ENCODE measurements at regions not wholly inside any gene's neighbourhood (a gene's known extent, or its start where the extent isn't known, plus 50 kb on each side); places are given as distances from the start of the nearest gene placed in this dataset.

DNA sequence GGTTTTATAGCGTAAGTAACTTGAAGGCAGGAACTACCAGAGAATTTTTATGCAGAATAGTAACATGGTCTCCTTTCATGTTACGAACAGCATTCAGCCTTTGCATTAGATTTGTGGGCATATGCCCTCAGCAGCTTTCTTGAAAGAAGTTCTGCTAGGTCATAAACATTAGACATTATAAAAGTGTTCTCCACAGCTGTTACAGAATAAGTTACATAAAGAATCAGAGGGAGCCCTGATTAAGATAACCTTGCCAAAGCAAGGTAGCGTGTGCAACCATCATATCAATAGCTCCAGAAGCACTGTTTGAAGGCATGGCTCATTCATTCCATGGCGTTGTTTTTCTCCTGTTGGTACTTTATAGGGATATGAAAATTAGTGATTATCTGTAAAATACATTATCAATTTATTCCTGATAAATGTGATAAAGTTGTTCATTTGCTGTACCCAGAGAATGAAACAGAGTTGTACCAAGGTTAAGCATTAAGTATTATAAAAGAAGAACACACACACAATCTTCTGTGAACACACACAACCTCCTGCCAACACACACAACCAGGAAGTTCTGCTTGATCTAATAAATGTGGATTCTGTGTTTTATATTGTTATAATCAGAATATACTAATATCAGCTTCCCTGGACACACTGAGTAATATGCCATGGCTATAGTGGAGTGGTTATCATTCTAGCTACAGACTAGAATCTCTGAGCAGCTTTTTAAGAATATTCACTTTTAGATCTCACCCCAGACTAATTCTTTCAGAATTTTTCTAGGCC, 286.7 kb upstream of the SLC39A10 start:
- Histone ChIP-seq H3K4me1 (ENCODE audit: insufficient read depth, low read length, poor library complexity, severe bottlenecking) (no peaks in the 10 kb centered on the region), H3K9me3 (ENCODE audit: low read depth, low read length, poor library complexity, severe bottlenecking) (no peaks in the 10 kb centered on the region), H3K36me3 (ENCODE audit: insufficient read depth, low read length, poor library complexity, severe bottlenecking) (no peaks in the 10 kb centered on the region), H3K27me3 (replicated peaks; ENCODE audit: insufficient read depth, low read depth, low read length, poor library complexity) (no peaks in the 10 kb centered on the region), H3K27ac (ENCODE audit: low read depth, low read length, poor library complexity, severe bottlenecking) (no peak overlapping the region), H3K4me3 (ENCODE audit: low read depth, low read length, poor library complexity, severe bottlenecking) (no peak overlapping the region)
- TF ChIP-seq, protein P1, sequence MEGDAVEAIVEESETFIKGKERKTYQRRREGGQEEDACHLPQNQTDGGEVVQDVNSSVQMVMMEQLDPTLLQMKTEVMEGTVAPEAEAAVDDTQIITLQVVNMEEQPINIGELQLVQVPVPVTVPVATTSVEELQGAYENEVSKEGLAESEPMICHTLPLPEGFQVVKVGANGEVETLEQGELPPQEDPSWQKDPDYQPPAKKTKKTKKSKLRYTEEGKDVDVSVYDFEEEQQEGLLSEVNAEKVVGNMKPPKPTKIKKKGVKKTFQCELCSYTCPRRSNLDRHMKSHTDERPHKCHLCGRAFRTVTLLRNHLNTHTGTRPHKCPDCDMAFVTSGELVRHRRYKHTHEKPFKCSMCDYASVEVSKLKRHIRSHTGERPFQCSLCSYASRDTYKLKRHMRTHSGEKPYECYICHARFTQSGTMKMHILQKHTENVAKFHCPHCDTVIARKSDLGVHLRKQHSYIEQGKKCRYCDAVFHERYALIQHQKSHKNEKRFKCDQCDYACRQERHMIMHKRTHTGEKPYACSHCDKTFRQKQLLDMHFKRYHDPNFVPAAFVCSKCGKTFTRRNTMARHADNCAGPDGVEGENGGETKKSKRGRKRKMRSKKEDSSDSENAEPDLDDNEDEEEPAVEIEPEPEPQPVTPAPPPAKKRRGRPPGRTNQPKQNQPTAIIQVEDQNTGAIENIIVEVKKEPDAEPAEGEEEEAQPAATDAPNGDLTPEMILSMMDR (conservative IDR thresholded peaks at IDR 0.05; ENCODE audit: low read depth, low read length), result no peak
- TF ChIP-seq EZH2 (IDR thresholded peaks at IDR 0.05; ENCODE audit: borderline replicate concordance, low read depth, low read length, poor library complexity, severe bottlenecking), result no peak
- intact Hi-C loops (cut with micrococcal nuclease; ENCODE audit: unreplicated experiment), result no loop called here
- BruUV-seq (replicated peaks), result no TSS peak
- DNase-seq (ENCODE audit: low spot score), result no peak
- ChIA-PET POLR2A (ENCODE audit: low non-redundant PET) (no interaction called here), CTCF (no interaction called here)

DNA sequence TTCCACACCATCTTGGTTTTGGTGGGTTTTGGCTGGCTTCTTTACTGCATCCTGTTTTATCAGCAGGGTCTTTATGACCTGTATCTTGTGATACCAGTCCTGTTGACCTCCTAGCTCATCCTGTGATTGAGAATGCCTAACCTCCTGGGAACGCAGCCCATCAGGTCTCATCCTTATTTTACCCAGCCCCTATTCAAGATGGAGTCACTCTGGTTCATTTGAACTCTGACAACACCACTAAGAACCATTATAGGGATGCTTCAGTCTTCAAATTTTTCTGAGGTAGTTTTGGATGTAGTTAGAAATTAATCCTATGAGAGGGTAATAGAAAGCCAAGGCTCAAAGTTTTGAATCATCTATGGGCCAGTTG, 287.8 kb upstream of the SLC39A10 start:
- TF ChIP-seq, protein P1 (conservative IDR thresholded peaks at IDR 0.05; ENCODE audit: low read depth, low read length), result no peak
- TF ChIP-seq EZH2 (IDR thresholded peaks at IDR 0.05; ENCODE audit: borderline replicate concordance, low read depth, low read length, poor library complexity, severe bottlenecking), result no peak
- no peaks in the 10 kb centered on the region for H3K9me3 ChIP-seq (ENCODE audit: low read depth, low read length, poor library complexity, severe bottlenecking)
- no peaks in the 10 kb centered on the region for H3K27me3 ChIP-seq (replicated peaks; ENCODE audit: insufficient read depth, low read depth, low read length, poor library complexity)
- BruUV-seq (replicated peaks), result no TSS peak
- CTCF ChIA-PET, result no interaction called here
- no peaks in the 10 kb centered on the region for H3K36me3 ChIP-seq (ENCODE audit: insufficient read depth, low read length, poor library complexity, severe bottlenecking)
- no peak for DNase-seq (ENCODE audit: low spot score)
- no peak overlapping the region for H3K4me3 ChIP-seq (ENCODE audit: low read depth, low read length, poor library complexity, severe bottlenecking)
- H3K27ac ChIP-seq (ENCODE audit: low read depth, low read length, poor library complexity, severe bottlenecking), result no peak overlapping the region
- POLR2A ChIA-PET (ENCODE audit: low non-redundant PET), result no interaction called here
- no peaks in the 10 kb centered on the region for H3K4me1 ChIP-seq (ENCODE audit: insufficient read depth, low read length, poor library complexity, severe bottlenecking)
- intact Hi-C loops (cut with micrococcal nuclease; ENCODE audit: unreplicated experiment), result no loop called here

DNA sequence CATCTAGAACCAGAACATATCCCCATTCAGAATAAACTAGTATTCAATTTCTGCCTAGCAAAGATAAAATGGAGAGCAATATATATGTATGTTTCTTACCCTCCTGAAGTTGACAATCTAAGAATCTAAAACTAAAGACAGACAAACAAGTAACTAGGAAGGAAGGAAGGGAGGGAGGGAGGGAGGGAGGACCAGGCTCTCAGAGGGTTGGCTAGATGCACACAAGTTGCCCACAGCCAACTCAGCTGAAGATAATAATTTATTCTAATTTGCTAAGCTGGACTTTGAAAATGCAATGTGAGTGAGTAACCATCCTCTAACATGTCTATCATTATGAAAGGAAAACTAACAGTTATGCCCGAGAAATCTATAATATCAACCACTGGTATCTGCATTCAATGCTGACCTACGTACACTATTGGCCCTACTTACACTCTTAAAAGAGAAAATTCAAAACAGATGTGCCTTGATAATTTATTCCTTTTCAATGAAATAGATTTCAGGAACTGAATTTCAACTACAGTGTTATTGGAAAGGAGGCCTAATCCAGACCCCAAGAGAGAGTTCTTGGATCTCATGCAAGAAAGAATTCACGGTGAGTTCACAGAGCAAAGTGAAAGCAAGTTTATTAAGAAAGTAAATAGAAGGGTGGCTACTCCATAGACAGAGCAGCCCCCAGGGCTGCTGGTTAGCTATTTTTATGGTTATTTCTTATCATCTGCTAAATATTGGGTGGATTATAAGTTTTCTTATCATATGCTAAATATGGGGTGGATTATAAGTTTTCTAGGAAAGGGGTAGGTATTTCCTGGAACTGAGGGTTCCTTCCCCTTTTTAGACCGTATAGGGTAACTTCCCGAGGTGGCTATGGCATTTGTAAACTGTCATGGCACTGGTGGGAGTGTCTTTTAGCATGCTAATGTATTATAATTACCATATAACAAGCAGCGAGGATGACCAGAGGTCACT, 288.5 kb upstream of the SLC39A10 start:
- H3K27me3 ChIP-seq (replicated peaks; ENCODE audit: insufficient read depth, low read depth, low read length, poor library complexity), result no peaks in the 10 kb centered on the region
- H3K27ac ChIP-seq (ENCODE audit: low read depth, low read length, poor library complexity, severe bottlenecking), result no peak overlapping the region
- no peaks in the 10 kb centered on the region for H3K36me3 ChIP-seq (ENCODE audit: insufficient read depth, low read length, poor library complexity, severe bottlenecking)
- H3K9me3 ChIP-seq (ENCODE audit: low read depth, low read length, poor library complexity, severe bottlenecking), result no peaks in the 10 kb centered on the region
- intact Hi-C loops (cut with micrococcal nuclease; ENCODE audit: unreplicated experiment), result no loop called here
- TF ChIP-seq, protein P1 (conservative IDR thresholded peaks at IDR 0.05; ENCODE audit: low read depth, low read length), result no peak
- no peak for TF ChIP-seq EZH2 (IDR thresholded peaks at IDR 0.05; ENCODE audit: borderline replicate concordance, low read depth, low read length, poor library complexity, severe bottlenecking)
- no peak overlapping the region for H3K4me3 ChIP-seq (ENCODE audit: low read depth, low read length, poor library complexity, severe bottlenecking)
- ChIA-PET POLR2A (ENCODE audit: low non-redundant PET) (no interaction called here), CTCF (no interaction called here)
- no peaks in the 10 kb centered on the region for H3K4me1 ChIP-seq (ENCODE audit: insufficient read depth, low read length, poor library complexity, severe bottlenecking)
- no peak for DNase-seq (ENCODE audit: low spot score)
- BruUV-seq (replicated peaks), result no TSS peak
